MM.1S (cell line): ENCODE measurements at regions not wholly inside any gene's neighbourhood (a gene's known extent, or its start where the extent isn't known, plus 50 kb on each side); places are given as distances from the start of the nearest gene placed in this dataset.

Experiments
- DNase-seq: peaks from one replicate; pipeline ENCODE4 v3.0.0-alpha.2; 2015
- H2AFZ ChIP-seq: fragments of 300-600 bp; sonication (generic); 2 replicates; pipeline ENCODE4 v1.6.0; 2016; ENCODE audit warnings: antibody characterized with exemption, low read length
- H3F3A ChIP-seq: fragments of 300-600 bp; sonication (generic); 2 replicates; pipeline ENCODE4 v1.6.1; 2016; ENCODE audit warnings: mild to moderate bottlenecking, antibody characterized with exemption, low read length, moderate library complexity, mixed read lengths; ENCODE audit not compliant: insufficient read depth
- H3K27ac ChIP-seq: fragments of 300-600 bp; sonication (generic); 2 replicates; pipeline ENCODE4 v1.5.1; 2016; ENCODE audit warnings: mild to moderate bottlenecking, low read length
- H3K27me3 ChIP-seq: fragments of 300-600 bp; sonication (generic); replicated peaks from 2 replicates; pipeline ENCODE4 v1.6.0; 2016; ENCODE audit warnings: low read length; ENCODE audit not compliant: insufficient read depth
- H3K36me3 ChIP-seq: fragments of 300-600 bp; sonication (generic); replicated peaks from 2 replicates; pipeline ENCODE4 v1.6.1; 2016; ENCODE audit warnings: mild to moderate bottlenecking, low read length, mixed read lengths; ENCODE audit not compliant: insufficient read depth
- H3K4me1 ChIP-seq: fragments of 300-600 bp; sonication (generic); 2 replicates; pipeline ENCODE4 v1.6.1; 2016; ENCODE audit warnings: low read length, mixed read lengths
- H3K4me2 ChIP-seq: fragments of 300-600 bp; sonication (generic); 2 replicates; pipeline ENCODE4 v1.6.0; 2016; ENCODE audit warnings: low read depth, low read length
- H3K4me3 ChIP-seq: fragments of 300-600 bp; sonication (generic); 2 replicates; pipeline ENCODE4 v1.5.1; 2016; ENCODE audit warnings: low read length, mixed read lengths
- H3K79me2 ChIP-seq: fragments of 300-600 bp; sonication (generic); 2 replicates; pipeline ENCODE4 v1.6.1; 2016; ENCODE audit warnings: mixed run types, low read length, mixed read lengths
- H3K9ac ChIP-seq: fragments of 300-600 bp; sonication (generic); 2 replicates; pipeline ENCODE4 v1.6.1; 2016; ENCODE audit warnings: low read length, mixed read lengths
- H3K9me2 ChIP-seq: fragments of 300-600 bp; sonication (generic); replicated peaks from 2 replicates; pipeline ENCODE4 v1.6.1; 2016; ENCODE audit warnings: mild to moderate bottlenecking, low read length, mixed read lengths; ENCODE audit not compliant: insufficient read depth
- H3K9me3 ChIP-seq: fragments of 300-600 bp; sonication (generic); replicated peaks from 2 replicates; pipeline ENCODE4 v1.6.1; 2016; ENCODE audit warnings: mild to moderate bottlenecking, low read length, mixed read lengths; ENCODE audit not compliant: insufficient read depth
- H4K20me1 ChIP-seq: fragments of 300-600 bp; sonication (generic); 2 replicates; pipeline ENCODE4 v1.6.1; 2016; ENCODE audit warnings: mild to moderate bottlenecking, low read length, moderate library complexity, mixed read lengths; ENCODE audit not compliant: insufficient read depth
- CTCF ChIP-seq: fragments of 300-600 bp; sonication (generic); IDR thresholded peaks from 2 replicates; pipeline ENCODE4 v1.5.1; 2016; ENCODE audit warnings: antibody characterized with exemption, low read length, mixed read lengths
- EZH2 ChIP-seq: fragments of 300-600 bp; sonication (generic); optimal IDR thresholded peaks from 2 replicates; pipeline ENCODE3; 2017; ENCODE audit warnings: low read depth, mild to moderate bottlenecking, antibody characterized with exemption, low read length, mixed read lengths
- EZH2phosphoT487 ChIP-seq: fragments of 300-600 bp; sonication (generic); IDR thresholded peaks from 2 replicates; pipeline ENCODE4 v1.6.1; 2018; ENCODE audit warnings: antibody characterized with exemption, low read length

GRCh38 chr2:18154259-18154658, 275.8 kb downstream of the KCNS3 start:
- Histone ChIP-seq H3K4me2 (no peak overlapping the region), H3K9me3 (no peaks in the 10 kb centered on the region), H3K27ac (no peak overlapping the region), H3K9me2 (no peaks in the 10 kb centered on the region), H3K4me3 (no peak overlapping the region), H2AFZ (no peak overlapping the region), H4K20me1 (no peaks in the 10 kb centered on the region), H3K9ac (no peak overlapping the region), H3K36me3 (no peaks in the 10 kb centered on the region), H3K79me2 (no peaks in the 10 kb centered on the region), H3K4me1 (no peaks in the 10 kb centered on the region), H3F3A (no peaks in the 10 kb centered on the region), H3K27me3 (no peaks in the 10 kb centered on the region)
- TF ChIP-seq EZH2: no peak
- TF ChIP-seq EZH2phosphoT487: no peak
- no peak for TF ChIP-seq CTCF
- no peak for DNase-seq

GRCh38 chr2:18153741-18154140, 275.3 kb downstream of the KCNS3 start:
- DNase-seq: no peak
- Histone ChIP-seq H3F3A (no peaks in the 10 kb centered on the region), H2AFZ (no peak overlapping the region), H3K79me2 (no peaks in the 10 kb centered on the region), H3K4me3 (no peak overlapping the region), H3K9me3 (no peaks in the 10 kb centered on the region), H3K27ac (no peak overlapping the region), H3K9ac (no peak overlapping the region), H3K4me1 (no peaks in the 10 kb centered on the region), H3K36me3 (no peaks in the 10 kb centered on the region), H3K9me2 (no peaks in the 10 kb centered on the region), H3K4me2 (no peak overlapping the region), H3K27me3 (no peaks in the 10 kb centered on the region), H4K20me1 (no peaks in the 10 kb centered on the region)
- no peak for TF ChIP-seq EZH2
- no peak for TF ChIP-seq CTCF
- no peak for TF ChIP-seq EZH2phosphoT487

GRCh38 chr2:18151237-18151636, 272.8 kb downstream of the KCNS3 start:
- no peak overlapping the region for H3K27ac ChIP-seq
- H3K27me3 ChIP-seq: no peaks in the 10 kb centered on the region
- no peak overlapping the region for H2AFZ ChIP-seq
- H3K4me1 ChIP-seq: no peaks in the 10 kb centered on the region
- H3K9me2 ChIP-seq: no peaks in the 10 kb centered on the region
- H3F3A ChIP-seq: no peaks in the 10 kb centered on the region
- H4K20me1 ChIP-seq: no peaks in the 10 kb centered on the region
- no peaks in the 10 kb centered on the region for H3K36me3 ChIP-seq
- no peak overlapping the region for H3K9ac ChIP-seq
- no peak overlapping the region for H3K4me3 ChIP-seq
- no peaks in the 10 kb centered on the region for H3K79me2 ChIP-seq
- no peak overlapping the region for H3K4me2 ChIP-seq
- TF ChIP-seq EZH2phosphoT487 (no peak), CTCF (no peak), EZH2 (no peak)
- no peak for DNase-seq
- no peaks in the 10 kb centered on the region for H3K9me3 ChIP-seq
